Stimulated activated CD4-positive, alpha-beta T cell treated with anti-CD3 and anti-CD28 coated beads, Interleukin-15, amount 100 ng/mL, for 48 hours (primary cell): ENCODE measurements at regions not wholly inside any gene's neighbourhood (a gene's known extent, or its start where the extent isn't known, plus 50 kb on each side); places are given as distances from the start of the nearest gene placed in this dataset.

Experiments used
- DNase-seq, 2 donors: peaks; one replicate each; pipeline ENCODE4 v3.0.0-alpha.2; 2020; ENCODE audit warnings: low read depth in 2 of 2

GRCh38 chr3:117556646-117557407 lies 847.2 kb downstream of the TUSC7 start:
- DNase-seq = no peak

GRCh38 chr3:117557464-117558090 lies 848.0 kb downstream of the TUSC7 start:
- DNase-seq = no peak

- no peak for DNase-seq
Measured at GRCh38 chr3:117558681-117559080, 849.1 kb downstream of the TUSC7 start.

GRCh38 chr3:117562000-117562399 lies 852.4 kb downstream of the TUSC7 start:
- no peak for DNase-seq

GRCh38 chr3:117563063-117563462 lies 853.5 kb downstream of the TUSC7 start:
- no peak for DNase-seq

GRCh38 chr3:117565777-117566176 lies 856.2 kb downstream of the TUSC7 start:
- DNase-seq = no peak

GRCh38 chr3:117566926-117567325 lies 857.3 kb downstream of the TUSC7 start:
- DNase-seq = no peak

GRCh38 chr3:117567382-117567781 lies 857.8 kb downstream of the TUSC7 start:
- no peak for DNase-seq

GRCh38 chr3:117567906-117568305 lies 858.3 kb downstream of the TUSC7 start:
- DNase-seq = no peak

GRCh38 chr3:117572786-117573185 lies 863.2 kb downstream of the TUSC7 start:
- no peak for DNase-seq

GRCh38 chr3:117580806-117581205 lies 871.2 kb downstream of the TUSC7 start:
- DNase-seq = no peak

GRCh38 chr3:117586161-117586560 lies 876.6 kb downstream of the TUSC7 start:
- no peak for DNase-seq

- DNase-seq = no peak
Measured at GRCh38 chr3:117587416-117587815, 877.8 kb downstream of the TUSC7 start.

GRCh38 chr3:117589454-117589853 lies 879.9 kb downstream of the TUSC7 start:
- DNase-seq = no peak

- no peak for DNase-seq
Measured at GRCh38 chr3:117595615-117596014, 886.0 kb downstream of the TUSC7 start.

GRCh38 chr3:117596503-117596902 lies 886.9 kb downstream of the TUSC7 start:
- DNase-seq = no peak

GRCh38 chr3:117597865-117598264 lies 888.3 kb downstream of the TUSC7 start:
- DNase-seq = no peak

GRCh38 chr3:117600112-117600511 lies 890.5 kb downstream of the TUSC7 start:
- no peak for DNase-seq

- no peak for DNase-seq
Measured at GRCh38 chr3:117600666-117601065, 891.1 kb downstream of the TUSC7 start.

- no peak for DNase-seq
Measured at GRCh38 chr3:117602058-117602644, 892.6 kb downstream of the TUSC7 start.

GRCh38 chr3:117603097-117603496 lies 893.5 kb downstream of the TUSC7 start:
- no peak for DNase-seq

- no peak for DNase-seq
Measured at GRCh38 chr3:117606866-117607265, 897.3 kb downstream of the TUSC7 start.

GRCh38 chr3:117609330-117609729 lies 899.8 kb downstream of the TUSC7 start:
- no peak for DNase-seq
